ENCODE measurements at regions not wholly inside any gene's neighbourhood (a gene's known extent, or its start where the extent isn't known, plus 50 kb on each side); places are given as distances from the start of the nearest gene placed in this dataset.

DNA sequence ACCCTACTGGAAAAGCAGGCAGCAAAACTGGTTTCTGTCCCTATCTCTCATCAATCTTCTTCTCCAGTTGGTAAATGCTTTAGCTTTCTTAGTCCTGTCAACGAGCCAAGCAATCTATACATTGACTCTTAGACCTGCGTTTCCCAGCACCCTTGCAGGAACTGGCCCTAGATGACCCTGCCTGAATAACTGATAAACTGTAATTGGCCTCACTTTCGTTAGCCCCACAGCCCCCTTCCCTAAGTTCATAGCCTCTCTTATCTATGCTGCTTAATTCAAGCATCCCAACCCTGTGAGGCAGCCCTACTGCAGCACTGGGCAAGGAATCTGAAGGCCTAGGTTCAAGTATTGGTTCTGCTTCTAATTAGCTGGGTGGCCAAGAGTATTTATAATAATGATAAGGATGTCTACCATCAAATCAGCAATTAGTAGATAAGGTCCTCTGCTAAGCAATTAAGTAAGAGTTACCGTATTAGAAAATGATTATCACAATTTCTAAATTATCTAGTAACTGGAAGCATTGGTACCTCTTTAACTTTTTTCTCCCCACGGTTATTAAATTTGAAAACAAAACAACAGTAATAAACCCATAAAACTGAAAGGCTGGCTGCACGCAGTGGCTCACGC is 86.4 kb upstream of the RMDN2 start:
- TF ChIP-seq, protein P1, sequence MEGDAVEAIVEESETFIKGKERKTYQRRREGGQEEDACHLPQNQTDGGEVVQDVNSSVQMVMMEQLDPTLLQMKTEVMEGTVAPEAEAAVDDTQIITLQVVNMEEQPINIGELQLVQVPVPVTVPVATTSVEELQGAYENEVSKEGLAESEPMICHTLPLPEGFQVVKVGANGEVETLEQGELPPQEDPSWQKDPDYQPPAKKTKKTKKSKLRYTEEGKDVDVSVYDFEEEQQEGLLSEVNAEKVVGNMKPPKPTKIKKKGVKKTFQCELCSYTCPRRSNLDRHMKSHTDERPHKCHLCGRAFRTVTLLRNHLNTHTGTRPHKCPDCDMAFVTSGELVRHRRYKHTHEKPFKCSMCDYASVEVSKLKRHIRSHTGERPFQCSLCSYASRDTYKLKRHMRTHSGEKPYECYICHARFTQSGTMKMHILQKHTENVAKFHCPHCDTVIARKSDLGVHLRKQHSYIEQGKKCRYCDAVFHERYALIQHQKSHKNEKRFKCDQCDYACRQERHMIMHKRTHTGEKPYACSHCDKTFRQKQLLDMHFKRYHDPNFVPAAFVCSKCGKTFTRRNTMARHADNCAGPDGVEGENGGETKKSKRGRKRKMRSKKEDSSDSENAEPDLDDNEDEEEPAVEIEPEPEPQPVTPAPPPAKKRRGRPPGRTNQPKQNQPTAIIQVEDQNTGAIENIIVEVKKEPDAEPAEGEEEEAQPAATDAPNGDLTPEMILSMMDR (IDR thresholded peaks at IDR 0.05) = no peak
- TF ChIP-seq POLR2A (IDR thresholded peaks at IDR 0.05) = no peak

All from esophagus squamous epithelium (tissue), 4 donors.